ENCODE measurements at regions not wholly inside any gene's neighbourhood (a gene's known extent, or its start where the extent isn't known, plus 50 kb on each side); places are given as distances from the start of the nearest gene placed in this dataset.

- ATAC-seq, result no peak
- TF ChIP-seq EP300 (IDR thresholded peaks at IDR 0.05) (no peak), CTCF (IDR thresholded peaks at IDR 0.05) (peak in 2 of 4 experiments; percentile 38 to 66), POLR2AphosphoS5 (IDR thresholded peaks at IDR 0.05) (no peak), POLR2A (IDR thresholded peaks at IDR 0.05) (no peak)
- no peak overlapping the region for H3K27ac ChIP-seq
- peaks cover 0 to 6% (median 0%) of the 10 kb centered on the region in 3 donors for H3K9me3 ChIP-seq
- H3K36me3 ChIP-seq, result no peaks in the 10 kb centered on the region
- peaks cover 18% of the 10 kb centered on the region for H3K27me3 ChIP-seq
- no peaks in the 10 kb centered on the region for H3K4me1 ChIP-seq
- WGBS, 2 donors (ENCODE audit: low coverage in 1 of 2), result 27 to 45% methylated on average over 11 to 18 of the region's 31 CpGs
- H3K4me3 ChIP-seq, result no peak overlapping the region
Measured at GRCh38 chr20:21808863-21809664, 103.6 kb downstream of the PAX1 start.

- Histone ChIP-seq H3K27ac (no peak overlapping the region), H3K4me3 (no peak overlapping the region), H3K4me1 (no peaks in the 10 kb centered on the region), H3K27me3 (peaks cover 18% of the 10 kb centered on the region), H3K36me3 (no peaks in the 10 kb centered on the region), H3K9me3 (peaks cover 0 to 6% (median 0%) of the 10 kb centered on the region in 3 donors)
- ATAC-seq, result peak; percentile 24
- no peak for TF ChIP-seq EP300 (IDR thresholded peaks at IDR 0.05)
- TF ChIP-seq CTCF (IDR thresholded peaks at IDR 0.05), result no peak
- TF ChIP-seq POLR2AphosphoS5 (IDR thresholded peaks at IDR 0.05), result no peak
- TF ChIP-seq POLR2A (IDR thresholded peaks at IDR 0.05), result no peak
- 60 to 76% methylated on average over 1 to 3 of the region's 3 CpGs for WGBS, 2 donors (ENCODE audit: low coverage in 1 of 2)
Measured at GRCh38 chr20:21808139-21808538, 102.7 kb downstream of the PAX1 start.

DNA sequence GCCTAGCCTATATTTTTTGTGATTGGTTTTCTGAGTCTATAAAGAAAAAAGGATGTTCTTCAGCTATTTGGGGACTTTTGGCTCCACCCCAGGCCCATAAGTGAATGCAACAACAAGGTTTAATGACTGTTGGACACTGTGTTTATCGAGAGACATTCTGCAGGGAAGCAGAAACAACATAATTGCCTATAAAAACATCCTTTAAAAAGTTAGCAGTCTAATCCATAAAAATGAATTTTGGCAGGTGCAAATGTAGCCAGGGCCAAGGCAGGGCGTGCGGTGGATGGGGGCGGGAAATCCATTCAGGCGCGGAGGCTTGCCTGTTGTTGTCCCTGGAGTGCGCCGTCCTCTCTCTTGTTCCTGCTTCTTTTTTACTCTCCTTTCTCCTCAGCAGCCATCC lies 99.3 kb downstream of the PAX1 start:
- TF ChIP-seq EP300 (IDR thresholded peaks at IDR 0.05) (no peak), CTCF (IDR thresholded peaks at IDR 0.05) (no peak), POLR2AphosphoS5 (IDR thresholded peaks at IDR 0.05) (no peak), POLR2A (IDR thresholded peaks at IDR 0.05) (no peak)
- Histone ChIP-seq H3K4me3 (no peak overlapping the region), H3K27me3 (peaks cover 13% of the 10 kb centered on the region), H3K9me3 (peaks cover 0 to 6% (median 0%) of the 10 kb centered on the region in 3 donors), H3K27ac (no peak overlapping the region), H3K36me3 (no peaks in the 10 kb centered on the region), H3K4me1 (no peaks in the 10 kb centered on the region)
- WGBS, 2 donors (ENCODE audit: low coverage in 1 of 2), result 79 to 80% methylated on average over 2 to 8 of the region's 8 CpGs
- no peak for ATAC-seq

- Histone ChIP-seq H3K4me3 (no peak overlapping the region), H3K36me3 (no peaks in the 10 kb centered on the region), H3K4me1 (no peaks in the 10 kb centered on the region), H3K27me3 (no peaks in the 10 kb centered on the region), H3K9me3 (no peaks in the 10 kb centered on the region), H3K27ac (no peak overlapping the region)
- ATAC-seq, result no peak
- no peak for TF ChIP-seq POLR2AphosphoS5 (IDR thresholded peaks at IDR 0.05)
- no peak for TF ChIP-seq POLR2A (IDR thresholded peaks at IDR 0.05)
- no peak for TF ChIP-seq CTCF (IDR thresholded peaks at IDR 0.05)
- TF ChIP-seq EP300 (IDR thresholded peaks at IDR 0.05), result no peak
- 49 to 61% methylated on average over 2 to 4 of the region's 4 CpGs for WGBS, 2 donors (ENCODE audit: low coverage in 1 of 2)
Measured at GRCh38 chr20:21801193-21801592, 95.7 kb downstream of the PAX1 start.

GRCh38 chr20:21798384-21798783 lies 92.9 kb downstream of the PAX1 start:
- ATAC-seq, result no peak

More at GRCh38 chr20:21798384-21798783, 92.9 kb downstream of the PAX1 start:
- 78 to 83% methylated on average over 1 to 5 of the region's 5 CpGs for WGBS, 2 donors (ENCODE audit: low coverage in 1 of 2)
- Histone ChIP-seq H3K9me3 (no peaks in the 10 kb centered on the region), H3K4me3 (no peak overlapping the region), H3K27ac (no peak overlapping the region), H3K36me3 (no peaks in the 10 kb centered on the region), H3K4me1 (no peaks in the 10 kb centered on the region), H3K27me3 (no peaks in the 10 kb centered on the region)
- TF ChIP-seq POLR2A (IDR thresholded peaks at IDR 0.05) (no peak), EP300 (IDR thresholded peaks at IDR 0.05) (no peak), POLR2AphosphoS5 (IDR thresholded peaks at IDR 0.05) (no peak), CTCF (IDR thresholded peaks at IDR 0.05) (no peak)
